Duodenal mucosa (tissue), 2 donors: ENCODE measurements at regions not wholly inside any gene's neighbourhood (a gene's known extent, or its start where the extent isn't known, plus 50 kb on each side); places are given as distances from the start of the nearest gene placed in this dataset.

ENCODE experiments used
- H3K27ac ChIP-seq: one replicate; pipeline ENCODE4 v1.7.0; 2013; ENCODE audit warnings: low read depth, low read length
- H3K27me3 ChIP-seq, 2 donors: one replicate each; pipeline ENCODE4 v1.7.0; 2013; ENCODE audit warnings: low read length in 2 of 2, control low read depth in 1 of 2; ENCODE audit not compliant: insufficient read depth in 2 of 2, control insufficient read depth in 1 of 2
- H3K36me3 ChIP-seq, 2 donors: one replicate each; pipeline ENCODE4 v1.7.0; 2013; ENCODE audit warnings: low read length in 2 of 2, control low read depth in 1 of 2; ENCODE audit not compliant: insufficient read depth in 2 of 2, control insufficient read depth in 1 of 2
- H3K4me1 ChIP-seq, 2 donors: one replicate each; pipeline ENCODE4 v1.7.0; 2013; ENCODE audit warnings: low read length in 2 of 2, control low read depth in 1 of 2; ENCODE audit not compliant: insufficient read depth in 2 of 2, control insufficient read depth in 1 of 2
- H3K4me3 ChIP-seq, 2 donors: one replicate each; pipeline ENCODE4 v1.7.0; 2013; ENCODE audit warnings: low read length in 2 of 2, low read depth in 1 of 2
- H3K9ac ChIP-seq, 2 donors: one replicate each; pipeline ENCODE4 v1.7.0; 2013; ENCODE audit warnings: low read length in 2 of 2, low read depth in 1 of 2
- H3K9me3 ChIP-seq, 2 donors: one replicate each; pipeline ENCODE4 v1.7.0; 2013; ENCODE audit warnings: low read length in 2 of 2, control low read depth in 1 of 2; ENCODE audit not compliant: control insufficient read depth in 1 of 2

GRCh38 chr6:144834426-144835038 is 549.4 kb downstream of the UTRN start:
- Histone ChIP-seq H3K27ac (no peak overlapping the region), H3K36me3 (peaks cover 18 to 41% of the 10 kb centered on the region in 2 donors), H3K9me3 (no peaks in the 10 kb centered on the region), H3K4me1 (no peaks in the 10 kb centered on the region), H3K4me3 (no peak overlapping the region), H3K9ac (no peak overlapping the region), H3K27me3 (no peaks in the 10 kb centered on the region)

GRCh38 chr6:144835322-144835973 is 550.3 kb downstream of the UTRN start:
- no peaks in the 10 kb centered on the region for H3K27me3 ChIP-seq
- no peak overlapping the region for H3K9ac ChIP-seq
- H3K9me3 ChIP-seq = no peaks in the 10 kb centered on the region
- H3K27ac ChIP-seq = no peak overlapping the region
- no peak overlapping the region for H3K4me3 ChIP-seq
- H3K36me3 ChIP-seq = peaks cover 18 to 45% of the 10 kb centered on the region in 2 donors
- H3K4me1 ChIP-seq = no peaks in the 10 kb centered on the region

- no peak overlapping the region for H3K9ac ChIP-seq
- no peak overlapping the region for H3K4me3 ChIP-seq
- H3K27ac ChIP-seq = no peak overlapping the region
- peaks cover 16 to 43% of the 10 kb centered on the region in 2 donors for H3K36me3 ChIP-seq
- H3K27me3 ChIP-seq = no peaks in the 10 kb centered on the region
- H3K4me1 ChIP-seq = no peaks in the 10 kb centered on the region
- H3K9me3 ChIP-seq = no peaks in the 10 kb centered on the region
Measured at GRCh38 chr6:144840619-144841018, 555.5 kb downstream of the UTRN start.

- Histone ChIP-seq H3K36me3 (peaks cover 0 to 25% of the 10 kb centered on the region in 2 donors), H3K9me3 (no peaks in the 10 kb centered on the region), H3K4me1 (no peaks in the 10 kb centered on the region), H3K4me3 (no peak overlapping the region), H3K9ac (no peak overlapping the region), H3K27me3 (no peaks in the 10 kb centered on the region), H3K27ac (no peak overlapping the region)
Measured at GRCh38 chr6:144843701-144844100, 558.6 kb downstream of the UTRN start.

- Histone ChIP-seq H3K4me3 (no peak overlapping the region), H3K36me3 (peaks cover 0 to 17% of the 10 kb centered on the region in 2 donors), H3K27me3 (no peaks in the 10 kb centered on the region)
Measured at GRCh38 chr6:144844596-144844995, 559.5 kb downstream of the UTRN start.

GRCh38 chr6:144845186-144845585 is 560.1 kb downstream of the UTRN start:
- Histone ChIP-seq H3K9me3 (no peaks in the 10 kb centered on the region), H3K9ac (no peak overlapping the region), H3K4me3 (no peak overlapping the region), H3K27me3 (no peaks in the 10 kb centered on the region), H3K36me3 (peaks cover 0 to 14% of the 10 kb centered on the region in 2 donors), H3K4me1 (no peaks in the 10 kb centered on the region), H3K27ac (no peak overlapping the region)

More at GRCh38 chr6:144844596-144844995, 559.5 kb downstream of the UTRN start:
- Histone ChIP-seq H3K9me3 (no peaks in the 10 kb centered on the region), H3K4me1 (no peaks in the 10 kb centered on the region), H3K9ac (no peak overlapping the region), H3K27ac (no peak overlapping the region)

- H3K27me3 ChIP-seq = no peaks in the 10 kb centered on the region
- no peak overlapping the region for H3K4me3 ChIP-seq
- H3K4me1 ChIP-seq = no peaks in the 10 kb centered on the region
- no peak overlapping the region for H3K9ac ChIP-seq
- no peak overlapping the region for H3K27ac ChIP-seq
- peaks cover 0 to 15% of the 10 kb centered on the region in 2 donors for H3K36me3 ChIP-seq
- H3K9me3 ChIP-seq = no peaks in the 10 kb centered on the region
Measured at GRCh38 chr6:144847916-144848315, 562.8 kb downstream of the UTRN start.

- H3K9ac ChIP-seq = no peak overlapping the region
- H3K9me3 ChIP-seq = no peaks in the 10 kb centered on the region
- H3K4me1 ChIP-seq = no peaks in the 10 kb centered on the region
- H3K27me3 ChIP-seq = no peaks in the 10 kb centered on the region
- no peak overlapping the region for H3K4me3 ChIP-seq
- H3K27ac ChIP-seq = no peak overlapping the region
- peaks cover 0 to 15% of the 10 kb centered on the region in 2 donors for H3K36me3 ChIP-seq
Measured at GRCh38 chr6:144849920-144850319, 564.8 kb downstream of the UTRN start.

- no peak overlapping the region for H3K4me3 ChIP-seq
- H3K9ac ChIP-seq = no peak overlapping the region
- H3K27ac ChIP-seq = no peak overlapping the region
- no peaks in the 10 kb centered on the region for H3K9me3 ChIP-seq
- H3K4me1 ChIP-seq = no peaks in the 10 kb centered on the region
- H3K36me3 ChIP-seq = peaks cover 0 to 8% of the 10 kb centered on the region in 2 donors
- no peaks in the 10 kb centered on the region for H3K27me3 ChIP-seq
Measured at GRCh38 chr6:144853603-144854002, 568.5 kb downstream of the UTRN start.

- no peaks in the 10 kb centered on the region for H3K27me3 ChIP-seq
- peaks cover 0 to 8% of the 10 kb centered on the region in 2 donors for H3K36me3 ChIP-seq
- no peaks in the 10 kb centered on the region for H3K9me3 ChIP-seq
- no peaks in the 10 kb centered on the region for H3K4me1 ChIP-seq
- H3K9ac ChIP-seq = no peak overlapping the region
- H3K4me3 ChIP-seq = no peak overlapping the region
- no peak overlapping the region for H3K27ac ChIP-seq
Measured at GRCh38 chr6:144854654-144855053, 569.5 kb downstream of the UTRN start.
